IMR-90 (cell line): ENCODE measurements at regions not wholly inside any gene's neighbourhood (a gene's known extent, or its start where the extent isn't known, plus 50 kb on each side); places are given as distances from the start of the nearest gene placed in this dataset.

Experiments
- BHLHE40 ChIP-seq: fragments of 150-350 bp; IDR thresholded peaks from 2 replicates; pipeline ENCODE4 v1.6.1; 2016; ENCODE audit warnings: mild to moderate bottlenecking, low read depth, low read length
- CEBPB ChIP-seq: IDR thresholded peaks from 2 replicates; pipeline ENCODE4 v1.6.1; 2012; ENCODE audit warnings: low read depth, low read length, improper control_type of control experiment
- CTCF ChIP-seq: conservative IDR thresholded peaks from 2 replicates; pipeline ENCODE4 v1.5.1; 2012; ENCODE audit warnings: mild to moderate bottlenecking, low read depth, low read length, improper control_type of control experiment
- FOS ChIP-seq: fragments of 150-350 bp; IDR thresholded peaks from 2 replicates; pipeline ENCODE4 v1.6.1; 2016; ENCODE audit warnings: low read depth, low read length
- MAFK ChIP-seq: IDR thresholded peaks from 2 replicates; pipeline ENCODE4 v1.6.1; 2012; ENCODE audit warnings: low read depth, low read length, improper control_type of control experiment
- MAZ ChIP-seq: IDR thresholded peaks from 2 replicates; pipeline ENCODE4 v1.6.1; 2012; ENCODE audit warnings: low read depth, mild to moderate bottlenecking, low read length, improper control_type of control experiment, moderate library complexity, borderline replicate concordance
- MXI1 ChIP-seq: IDR thresholded peaks from 2 replicates; pipeline ENCODE4 v1.6.1; 2012; ENCODE audit warnings: low read depth, mild to moderate bottlenecking, low read length, moderate library complexity, borderline replicate concordance
- NFE2L2 ChIP-seq: fragments of 150-350 bp; IDR thresholded peaks from 2 replicates; pipeline ENCODE4 v1.6.1; 2016; ENCODE audit warnings: low read depth, mild to moderate bottlenecking, low read length
- POLR2A ChIP-seq: IDR thresholded peaks from 2 replicates; pipeline ENCODE4 v1.6.1; 2012; ENCODE audit warnings: mild to moderate bottlenecking, low read depth, low read length
- RAD21 ChIP-seq: IDR thresholded peaks from 2 replicates; pipeline ENCODE4 v1.6.1; 2012; ENCODE audit warnings: low read length, improper control_type of control experiment
- RCOR1 ChIP-seq: IDR thresholded peaks from 2 replicates; pipeline ENCODE4 v1.6.1; 2012; ENCODE audit warnings: mild to moderate bottlenecking, low read length, improper control_type of control experiment; ENCODE audit not compliant: insufficient replicate concordance
- RFX5 ChIP-seq: IDR thresholded peaks from 2 replicates; pipeline ENCODE4 v1.8.0; 2012; ENCODE audit warnings: low read depth, mild to moderate bottlenecking, low read length, moderate library complexity
- SMC3 ChIP-seq: fragments of 150-350 bp; IDR thresholded peaks from 2 replicates; pipeline ENCODE4 v1.6.1; 2016; ENCODE audit warnings: low read depth, mild to moderate bottlenecking, antibody characterized with exemption, low read length, moderate library complexity
- TF ChIP-seq, protein P1 (sequence below): fragments of 150-350 bp; IDR thresholded peaks from 2 replicates; pipeline ENCODE4 v1.6.1; 2017; ENCODE audit warnings: mild to moderate bottlenecking, antibody characterized with exemption, low read length, low read depth

DNA sequence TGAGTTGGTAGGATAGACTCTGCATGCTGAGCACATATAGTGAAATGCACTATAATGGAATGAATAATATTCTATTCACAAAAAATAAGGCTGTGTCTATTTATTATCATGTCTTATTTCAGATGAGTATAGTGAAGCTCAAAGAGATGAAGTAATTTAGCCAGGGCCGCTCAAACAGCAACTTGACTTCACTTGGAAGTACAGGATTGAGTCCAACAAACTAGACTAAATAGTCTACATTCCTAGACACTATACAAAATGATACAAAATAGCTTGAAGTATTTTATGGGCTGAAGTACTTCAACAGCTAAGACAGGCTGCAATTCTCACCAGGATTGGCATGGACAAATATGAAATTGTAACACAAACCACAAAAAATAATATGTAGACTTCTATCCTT is 144.5 kb upstream of the DST start:
- TF ChIP-seq POLR2A = no peak
- no peak for TF ChIP-seq CTCF
- TF ChIP-seq, protein P1, sequence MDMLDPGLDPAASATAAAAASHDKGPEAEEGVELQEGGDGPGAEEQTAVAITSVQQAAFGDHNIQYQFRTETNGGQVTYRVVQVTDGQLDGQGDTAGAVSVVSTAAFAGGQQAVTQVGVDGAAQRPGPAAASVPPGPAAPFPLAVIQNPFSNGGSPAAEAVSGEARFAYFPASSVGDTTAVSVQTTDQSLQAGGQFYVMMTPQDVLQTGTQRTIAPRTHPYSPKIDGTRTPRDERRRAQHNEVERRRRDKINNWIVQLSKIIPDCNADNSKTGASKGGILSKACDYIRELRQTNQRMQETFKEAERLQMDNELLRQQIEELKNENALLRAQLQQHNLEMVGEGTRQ = no peak
- no peak for TF ChIP-seq MAZ
- TF ChIP-seq RCOR1 = no peak
- no peak for TF ChIP-seq BHLHE40
- TF ChIP-seq RFX5 = no peak
- TF ChIP-seq CEBPB = no peak
- TF ChIP-seq SMC3 = no peak
- TF ChIP-seq RAD21 = no peak
- no peak for TF ChIP-seq NFE2L2
- no peak for TF ChIP-seq FOS
- TF ChIP-seq MXI1 = no peak
- TF ChIP-seq MAFK = no peak
